Keratinocyte (primary cell): ENCODE measurements at regions not wholly inside any gene's neighbourhood (a gene's known extent, or its start where the extent isn't known, plus 50 kb on each side); places are given as distances from the start of the nearest gene placed in this dataset.

Experiments
- DNase-seq: peaks from one replicate; pipeline ENCODE4 v3.0.0-alpha.2; 2011; ENCODE audit warnings: low read depth, missing footprints, low spot score
- FAIRE-seq: peaks from 2 replicates; lab custom pipeline; 2011; peaks lifted over from hg19 to GRCh38; lab: Jason Lieb, UNC
- H2AFZ ChIP-seq: 2 replicates; pipeline ENCODE4 v1.6.0; 2012; ENCODE audit warnings: low read length, control low read depth, inconsistent platforms; ENCODE audit not compliant: control insufficient read depth
- H3K27ac ChIP-seq: 2 replicates; pipeline ENCODE4 v1.5.1; 2011; ENCODE audit warnings: low read length; ENCODE audit not compliant: control insufficient read depth, insufficient read depth
- H3K27me3 ChIP-seq: 3 replicates; pipeline ENCODE4 v1.6.0; 2011; ENCODE audit warnings: low read length; ENCODE audit not compliant: control insufficient read depth, insufficient read depth; ENCODE audit errors: extremely low read depth
- H3K36me3 ChIP-seq, 2 experiments: 2 replicates in 1 of 2; 3 replicates in 1 of 2; pipeline ENCODE4 v1.5.1; 2011; ENCODE audit warnings: low read length in 2 of 2, mild to moderate bottlenecking in 1 of 2; ENCODE audit not compliant: control insufficient read depth in 2 of 2, insufficient read depth in 2 of 2; ENCODE audit errors: extremely low read depth in 1 of 2
- H3K4me1 ChIP-seq: 3 replicates; pipeline ENCODE4 v1.5.1; 2011; ENCODE audit warnings: low read length; ENCODE audit not compliant: control insufficient read depth, insufficient read depth; ENCODE audit errors: extremely low read depth
- H3K4me2 ChIP-seq: 3 replicates; pipeline ENCODE4 v1.6.0; 2011; ENCODE audit warnings: low read depth, low read length; ENCODE audit not compliant: control insufficient read depth, insufficient read depth; ENCODE audit errors: extremely low read depth
- H3K4me3 ChIP-seq, 3 experiments: fragments of 200-600 bp in 1 of 3; sonication (generic) in 1 of 3; 2 replicates in 2 of 3; 3 replicates in 1 of 3; pipeline ENCODE4 v1.5.1; 2011 to 2016; ENCODE audit warnings: low read length in 3 of 3, mild to moderate bottlenecking in 3 of 3, control low read depth in 2 of 3, inconsistent platforms in 1 of 3, low read depth in 1 of 3, mixed read lengths in 1 of 3, mixed run types in 1 of 3, moderate library complexity in 1 of 3; ENCODE audit not compliant: control insufficient read depth in 2 of 3, insufficient read depth in 2 of 3; ENCODE audit errors: extremely low read depth in 1 of 3
- H3K79me2 ChIP-seq: 2 replicates; pipeline ENCODE4 v1.6.0; 2012; ENCODE audit warnings: low read length; ENCODE audit not compliant: control insufficient read depth, insufficient read depth
- H3K9ac ChIP-seq: 3 replicates; pipeline ENCODE4 v1.6.0; 2011; ENCODE audit warnings: low read length; ENCODE audit not compliant: control insufficient read depth, insufficient read depth; ENCODE audit errors: extremely low read depth
- H3K9me1 ChIP-seq: 3 replicates; pipeline ENCODE4 v1.6.0; 2011; ENCODE audit warnings: low read length; ENCODE audit not compliant: control insufficient read depth, insufficient read depth; ENCODE audit errors: extremely low read depth
- H3K9me3 ChIP-seq: 2 replicates; pipeline ENCODE4 v1.5.1; 2012; ENCODE audit warnings: low read depth, low read length; ENCODE audit not compliant: control insufficient read depth
- H4K20me1 ChIP-seq: 3 replicates; pipeline ENCODE4 v1.6.0; 2011; ENCODE audit warnings: low read length; ENCODE audit not compliant: control insufficient read depth, insufficient read depth; ENCODE audit errors: extremely low read depth
- CTCF ChIP-seq, 3 experiments: IDR thresholded peaks in 1 of 3; conservative IDR thresholded peaks in 1 of 3; optimal IDR thresholded peaks in 1 of 3; 2 replicates in 2 of 3; 3 replicates in 1 of 3; pipeline versions ENCODE3 to v1.5.1; 2011; ENCODE audit warnings: low read length in 3 of 3, mild to moderate bottlenecking in 3 of 3, moderate library complexity in 2 of 3, control low read depth in 1 of 3, inconsistent platforms in 1 of 3; ENCODE audit not compliant: insufficient read depth in 2 of 3; ENCODE audit errors: extremely low read depth in 1 of 3
- EZH2 ChIP-seq: IDR thresholded peaks from one replicate; pipeline ENCODE4 v1.6.1; 2012; ENCODE audit warnings: inconsistent platforms, mild to moderate bottlenecking, low read length, moderate library complexity
- dilution Hi-C: fragments of 300-500 bp; cut with MboI; formaldehyde crosslinking; loops from one replicate; pipeline ENCODE4 v1.7.0; 2020; ENCODE audit warnings: low sequenced_read_pairs; ENCODE audit not compliant: extremely low pct_ligation_motif_present

- Histone ChIP-seq H4K20me1 (no peaks in the 10 kb centered on the region), H3K9me1 (no peaks in the 10 kb centered on the region), H3K4me2 (no peak overlapping the region), H3K9ac (no peak overlapping the region), H3K4me1 (no peaks in the 10 kb centered on the region), H3K79me2 (no peaks in the 10 kb centered on the region), H3K27me3 (no peaks in the 10 kb centered on the region), H3K36me3 (no peaks in the 10 kb centered on the region), H3K27ac (no peak overlapping the region), H3K9me3 (peaks cover 2% of the 10 kb centered on the region), H3K4me3 (no peak overlapping the region), H2AFZ (no peak overlapping the region)
- dilution Hi-C loops, result no loop called here
- TF ChIP-seq EZH2 (no peak), CTCF (optimal IDR thresholded peaks at IDR 0.05 in 1 of 3, IDR thresholded peaks at IDR 0.05 in 1 of 3, conservative IDR thresholded peaks at IDR 0.05 in 1 of 3; ENCODE audit: extremely low read depth in 1 of 3, insufficient read depth in 2 of 3, low read length in 3 of 3) (no peak)
- DNase-seq, result no peak
- no peak for FAIRE-seq
These were observed 717.9 kb upstream of the ADAMTS16 start for GRCh38 chr5:4422247-4422646.

DNA sequence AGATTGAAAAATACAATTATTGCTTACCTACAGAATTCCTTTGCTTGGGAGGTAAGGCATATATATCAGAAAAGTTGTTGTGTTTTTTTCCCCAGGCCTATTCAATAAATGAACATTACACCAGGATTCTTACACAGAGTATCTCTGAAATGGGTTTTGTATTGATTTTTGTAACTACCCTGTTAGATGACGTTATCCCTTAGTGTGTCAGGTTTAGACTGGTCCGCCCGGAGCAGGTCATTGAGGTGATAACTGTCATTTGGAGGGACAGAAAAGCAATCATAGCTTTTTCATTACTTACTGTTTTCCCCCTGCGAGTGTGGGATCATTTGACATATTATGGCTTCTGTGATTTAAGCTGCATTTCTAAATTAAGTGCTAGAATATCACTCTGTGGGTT lies 715.2 kb upstream of the ADAMTS16 start:
- Histone ChIP-seq H3K79me2 (no peaks in the 10 kb centered on the region), H3K4me2 (no peak overlapping the region), H3K4me1 (no peaks in the 10 kb centered on the region), H3K4me3 (no peak overlapping the region), H3K27me3 (no peaks in the 10 kb centered on the region), H4K20me1 (no peaks in the 10 kb centered on the region), H3K27ac (no peak overlapping the region), H3K9me3 (peaks cover 2% of the 10 kb centered on the region), H3K36me3 (no peaks in the 10 kb centered on the region), H2AFZ (no peak overlapping the region), H3K9ac (no peak overlapping the region), H3K9me1 (no peaks in the 10 kb centered on the region)
- dilution Hi-C loops, result no loop called here
- DNase-seq, result no peak
- no peak for FAIRE-seq
- no peak for TF ChIP-seq CTCF (optimal IDR thresholded peaks at IDR 0.05 in 1 of 3, IDR thresholded peaks at IDR 0.05 in 1 of 3, conservative IDR thresholded peaks at IDR 0.05 in 1 of 3; ENCODE audit: extremely low read depth in 1 of 3, insufficient read depth in 2 of 3, low read length in 3 of 3)
- TF ChIP-seq EZH2, result no peak
